ENCODE measurements at regions not wholly inside any gene's neighbourhood (a gene's known extent, or its start where the extent isn't known, plus 50 kb on each side); places are given as distances from the start of the nearest gene placed in this dataset.
"Not testable (repeated sequence)": the region's sequence is repeated elsewhere in the genome, so short reads cannot be mapped to it uniquely, and the experiment has no call there.

DNA sequence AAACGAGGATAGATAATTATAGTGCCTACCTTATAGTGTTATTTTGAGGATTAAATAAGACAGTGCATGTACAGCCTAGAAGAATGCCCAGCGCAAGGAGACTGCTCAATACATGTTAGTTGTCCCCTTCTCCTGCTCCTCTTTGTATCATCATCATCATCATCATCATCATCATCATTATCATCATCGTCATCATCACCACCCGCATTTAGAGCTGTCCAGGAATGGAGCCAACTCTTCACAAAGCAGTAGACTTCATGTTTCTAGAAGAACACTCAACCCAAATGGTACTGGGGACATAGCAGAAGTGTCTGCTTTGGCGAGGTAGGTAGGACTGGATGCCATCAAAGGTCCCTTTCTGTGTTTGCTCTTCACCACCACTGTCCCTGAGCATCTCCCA is 116.0 kb downstream of the TRIM43 start:
- H3K4me1 ChIP-seq (ENCODE audit: insufficient read depth) = no peaks in the 10 kb centered on the region
- H3K27me3 ChIP-seq = no peaks in the 10 kb centered on the region
- no peak for TF ChIP-seq EP300 (IDR thresholded peaks at IDR 0.05)
- TF ChIP-seq, protein P1, sequence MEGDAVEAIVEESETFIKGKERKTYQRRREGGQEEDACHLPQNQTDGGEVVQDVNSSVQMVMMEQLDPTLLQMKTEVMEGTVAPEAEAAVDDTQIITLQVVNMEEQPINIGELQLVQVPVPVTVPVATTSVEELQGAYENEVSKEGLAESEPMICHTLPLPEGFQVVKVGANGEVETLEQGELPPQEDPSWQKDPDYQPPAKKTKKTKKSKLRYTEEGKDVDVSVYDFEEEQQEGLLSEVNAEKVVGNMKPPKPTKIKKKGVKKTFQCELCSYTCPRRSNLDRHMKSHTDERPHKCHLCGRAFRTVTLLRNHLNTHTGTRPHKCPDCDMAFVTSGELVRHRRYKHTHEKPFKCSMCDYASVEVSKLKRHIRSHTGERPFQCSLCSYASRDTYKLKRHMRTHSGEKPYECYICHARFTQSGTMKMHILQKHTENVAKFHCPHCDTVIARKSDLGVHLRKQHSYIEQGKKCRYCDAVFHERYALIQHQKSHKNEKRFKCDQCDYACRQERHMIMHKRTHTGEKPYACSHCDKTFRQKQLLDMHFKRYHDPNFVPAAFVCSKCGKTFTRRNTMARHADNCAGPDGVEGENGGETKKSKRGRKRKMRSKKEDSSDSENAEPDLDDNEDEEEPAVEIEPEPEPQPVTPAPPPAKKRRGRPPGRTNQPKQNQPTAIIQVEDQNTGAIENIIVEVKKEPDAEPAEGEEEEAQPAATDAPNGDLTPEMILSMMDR (IDR thresholded peaks at IDR 0.05) = no peak
- TF ChIP-seq POLR2A (IDR thresholded peaks at IDR 0.05) = no peak
- H3K27ac ChIP-seq = no peak overlapping the region
- no peak for DNase-seq
- H3K9me3 ChIP-seq = no peaks in the 10 kb centered on the region
- intact Hi-C loops (cut with DNase I) = no loop called here
- WGBS, 3 donors = 80 to 89% (median 87%) methylated on average over 5 of the region's 5 CpGs
- H3K36me3 ChIP-seq = no peaks in the 10 kb centered on the region
- H3K4me3 ChIP-seq = no peak overlapping the region

DNA sequence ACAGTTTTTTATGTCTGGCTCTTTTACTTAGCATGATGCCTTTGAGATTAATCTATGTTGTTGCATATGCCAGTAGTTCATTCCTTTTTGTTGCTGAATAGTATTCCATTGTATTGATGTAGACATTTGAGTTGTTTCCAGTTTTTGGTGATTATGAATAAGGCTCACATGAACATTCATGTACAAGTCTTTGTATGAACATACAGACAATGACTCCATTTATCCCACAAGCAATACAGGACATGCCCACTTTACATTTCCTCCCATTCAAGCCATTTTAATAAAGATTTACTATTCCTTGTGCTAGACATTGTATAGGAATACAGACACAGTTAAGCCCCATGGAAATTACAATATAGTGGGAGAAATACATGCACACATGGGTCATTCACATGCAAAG is 118.0 kb downstream of the TRIM43 start:
- no peak for DNase-seq
- intact Hi-C loops (cut with DNase I) = no loop called here
- no peak overlapping the region for H3K27ac ChIP-seq
- no peak overlapping the region for H3K4me3 ChIP-seq
- H3K9me3 ChIP-seq = no peaks in the 10 kb centered on the region
- no peaks in the 10 kb centered on the region for H3K4me1 ChIP-seq (ENCODE audit: insufficient read depth)
- no peaks in the 10 kb centered on the region for H3K36me3 ChIP-seq
- no peaks in the 10 kb centered on the region for H3K27me3 ChIP-seq
- TF ChIP-seq, protein P1 (IDR thresholded peaks at IDR 0.05) = no peak
- TF ChIP-seq EP300 (IDR thresholded peaks at IDR 0.05) = no peak
- TF ChIP-seq POLR2A (IDR thresholded peaks at IDR 0.05) = no peak

DNA sequence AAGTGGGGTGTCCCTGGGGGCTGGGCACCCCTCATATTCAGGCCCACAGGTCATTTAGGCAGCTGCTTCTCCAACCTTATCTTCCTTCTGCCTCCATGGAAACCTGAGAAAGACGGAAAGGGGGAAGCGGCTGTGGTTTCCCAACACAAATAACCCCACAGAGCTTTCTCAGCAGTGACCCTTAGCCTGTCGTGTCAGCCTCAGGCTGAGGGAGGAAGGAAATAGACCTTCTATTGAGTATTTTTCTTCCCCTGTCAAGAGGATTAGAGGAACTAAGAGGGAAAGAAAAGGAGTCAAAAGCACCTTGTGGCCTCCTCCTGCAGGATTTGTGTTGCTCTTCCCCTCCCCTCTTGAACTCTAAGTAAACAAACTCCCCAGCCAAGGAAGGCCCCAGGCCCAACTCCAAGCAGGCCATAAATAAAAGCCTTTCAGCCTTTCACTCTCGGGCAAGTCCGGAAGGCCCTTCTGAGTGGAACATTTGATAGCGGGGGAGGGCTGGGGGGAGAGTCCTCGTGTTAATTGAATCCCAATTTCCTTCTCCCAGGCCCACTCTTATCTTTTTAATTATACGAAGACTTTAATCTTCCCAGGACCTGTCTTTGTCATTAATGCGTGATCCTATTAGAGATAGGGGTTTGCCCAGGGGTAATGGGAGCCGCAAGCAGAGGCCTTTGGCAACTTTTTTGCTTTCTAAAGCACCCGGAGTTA is 121.8 kb downstream of the TRIM43 start:
- H3K9me3 ChIP-seq; DNase-seq; H3K36me3 ChIP-seq; H3K27ac ChIP-seq; H3K27me3 ChIP-seq; H3K4me1 ChIP-seq (ENCODE audit: insufficient read depth); intact Hi-C loops (cut with DNase I); H3K4me3 ChIP-seq: not testable (repeated sequence)
- WGBS, 3 donors = 43 to 46% (median 44%) methylated on average over 11 of the region's 11 CpGs

DNA sequence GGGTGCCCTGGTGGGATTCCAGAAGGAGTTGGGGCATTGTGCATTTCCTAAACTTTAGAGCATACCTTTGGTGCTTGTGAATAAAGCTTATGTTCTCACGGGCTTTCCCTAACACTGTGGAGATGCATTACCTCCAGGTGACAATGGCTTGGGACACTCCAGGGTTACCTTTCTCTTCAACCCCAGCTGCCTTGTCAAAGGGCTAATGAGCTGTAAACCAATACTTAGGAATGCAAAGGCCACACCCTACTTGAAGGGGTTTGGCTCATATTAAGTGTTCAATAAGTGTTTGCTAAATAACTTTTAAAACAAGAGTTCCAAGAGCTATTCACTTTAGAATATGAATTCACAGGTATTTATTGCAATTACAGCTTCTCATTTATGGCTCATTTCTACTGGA is 122.6 kb downstream of the TRIM43 start:
- H3K36me3 ChIP-seq; H3K27me3 ChIP-seq; H3K27ac ChIP-seq; H3K4me1 ChIP-seq (ENCODE audit: insufficient read depth); DNase-seq; H3K4me3 ChIP-seq; intact Hi-C loops (cut with DNase I); H3K9me3 ChIP-seq: not testable (repeated sequence)
- WGBS, 3 donors = 94 to 100% (median 96%) methylated on average over 1 of the region's 1 CpG

DNA sequence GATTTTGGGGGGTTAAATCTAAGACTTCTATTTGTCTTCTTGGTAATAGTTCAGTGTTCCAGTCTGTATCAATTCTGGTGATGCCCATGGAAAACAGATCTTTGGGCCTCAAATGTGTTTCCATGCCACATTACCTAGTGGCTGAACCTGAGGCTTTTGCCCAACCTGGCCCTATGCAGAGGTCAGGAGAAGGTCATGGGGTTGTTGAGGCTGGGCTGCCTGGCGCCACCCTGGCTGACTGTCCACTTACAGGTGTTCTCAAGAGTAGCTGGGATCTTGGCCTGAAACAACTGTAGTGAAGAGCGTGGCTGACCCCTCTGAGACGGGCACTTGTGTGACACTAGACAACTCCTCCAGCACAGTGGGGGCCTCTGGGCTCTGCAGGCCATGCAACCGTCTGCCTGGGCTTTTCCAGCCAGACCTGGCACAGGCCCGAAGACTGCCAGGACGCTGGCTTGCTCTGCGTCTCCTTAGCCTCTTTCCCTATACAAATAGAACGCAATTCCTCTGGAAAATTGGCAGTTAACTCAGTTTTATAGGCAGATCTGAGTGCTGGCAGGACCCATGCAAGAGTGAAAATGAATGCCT is 127.8 kb downstream of the TRIM43 start:
- 93 to 96% (median 95%) methylated on average over 8 of the region's 8 CpGs for WGBS, 3 donors
- H3K27ac ChIP-seq = no peak overlapping the region
- H3K36me3 ChIP-seq = no peaks in the 10 kb centered on the region
- H3K9me3 ChIP-seq = no peaks in the 10 kb centered on the region
- intact Hi-C loops (cut with DNase I) = no loop called here
- TF ChIP-seq POLR2A (IDR thresholded peaks at IDR 0.05) (no peak), EP300 (IDR thresholded peaks at IDR 0.05) (no peak)
- TF ChIP-seq, protein P1 (IDR thresholded peaks at IDR 0.05) = no peak
- no peak overlapping the region for H3K4me3 ChIP-seq
- H3K4me1 ChIP-seq (ENCODE audit: insufficient read depth) = no peaks in the 10 kb centered on the region
- DNase-seq = no peak
- H3K27me3 ChIP-seq = no peaks in the 10 kb centered on the region
